ENCODE measurements at regions not wholly inside any gene's neighbourhood (a gene's known extent, or its start where the extent isn't known, plus 50 kb on each side); places are given as distances from the start of the nearest gene placed in this dataset.

- no peak overlapping the region for H3K4me3 ChIP-seq (ENCODE audit: low read depth, low read length, poor library complexity, severe bottlenecking)
- no peak for DNase-seq (ENCODE audit: low spot score)
- no peaks in the 10 kb centered on the region for H3K4me1 ChIP-seq (ENCODE audit: insufficient read depth, low read length, poor library complexity, severe bottlenecking)
- BruUV-seq (replicated peaks): no TSS peak
- no peak overlapping the region for H3K27ac ChIP-seq (ENCODE audit: low read depth, low read length, poor library complexity, severe bottlenecking)
- ChIA-PET POLR2A (ENCODE audit: low non-redundant PET) (no interaction called here), CTCF (no interaction called here)
- intact Hi-C loops (cut with micrococcal nuclease; ENCODE audit: unreplicated experiment): no loop called here
- TF ChIP-seq CTCF (conservative IDR thresholded peaks at IDR 0.05; ENCODE audit: low read depth, low read length) (no peak), EZH2 (IDR thresholded peaks at IDR 0.05; ENCODE audit: borderline replicate concordance, low read depth, low read length, poor library complexity, severe bottlenecking) (no peak)
- H3K27me3 ChIP-seq (replicated peaks; ENCODE audit: insufficient read depth, low read depth, low read length, poor library complexity): no peaks in the 10 kb centered on the region
- H3K36me3 ChIP-seq (ENCODE audit: insufficient read depth, low read length, poor library complexity, severe bottlenecking): no peaks in the 10 kb centered on the region
- H3K9me3 ChIP-seq (ENCODE audit: low read depth, low read length, poor library complexity, severe bottlenecking): no peaks in the 10 kb centered on the region
These were observed 626.1 kb downstream of the MCTP2 start for GRCh38 chr15:94857466-94857865.

GRCh38 chr15:94858011-94858410, 626.6 kb downstream of the MCTP2 start:
- intact Hi-C loops (cut with micrococcal nuclease; ENCODE audit: unreplicated experiment): no loop called here
- Histone ChIP-seq H3K4me1 (ENCODE audit: insufficient read depth, low read length, poor library complexity, severe bottlenecking) (no peaks in the 10 kb centered on the region), H3K27ac (ENCODE audit: low read depth, low read length, poor library complexity, severe bottlenecking) (no peak overlapping the region), H3K36me3 (ENCODE audit: insufficient read depth, low read length, poor library complexity, severe bottlenecking) (no peaks in the 10 kb centered on the region), H3K27me3 (replicated peaks; ENCODE audit: insufficient read depth, low read depth, low read length, poor library complexity) (no peaks in the 10 kb centered on the region), H3K4me3 (ENCODE audit: low read depth, low read length, poor library complexity, severe bottlenecking) (no peak overlapping the region), H3K9me3 (ENCODE audit: low read depth, low read length, poor library complexity, severe bottlenecking) (peaks cover 5% of the 10 kb centered on the region)
- BruUV-seq (replicated peaks): no TSS peak
- CTCF ChIA-PET: no interaction called here
- no peak for DNase-seq (ENCODE audit: low spot score)
- POLR2A ChIA-PET (ENCODE audit: low non-redundant PET): no interaction called here
- no peak for TF ChIP-seq EZH2 (IDR thresholded peaks at IDR 0.05; ENCODE audit: borderline replicate concordance, low read depth, low read length, poor library complexity, severe bottlenecking)
- TF ChIP-seq CTCF (conservative IDR thresholded peaks at IDR 0.05; ENCODE audit: low read depth, low read length): no peak

GRCh38 chr15:94858449-94858848, 627.1 kb downstream of the MCTP2 start:
- Histone ChIP-seq H3K4me3 (ENCODE audit: low read depth, low read length, poor library complexity, severe bottlenecking) (no peak overlapping the region), H3K27ac (ENCODE audit: low read depth, low read length, poor library complexity, severe bottlenecking) (no peak overlapping the region), H3K9me3 (ENCODE audit: low read depth, low read length, poor library complexity, severe bottlenecking) (peaks cover 5% of the 10 kb centered on the region), H3K27me3 (replicated peaks; ENCODE audit: insufficient read depth, low read depth, low read length, poor library complexity) (no peaks in the 10 kb centered on the region), H3K4me1 (ENCODE audit: insufficient read depth, low read length, poor library complexity, severe bottlenecking) (no peaks in the 10 kb centered on the region), H3K36me3 (ENCODE audit: insufficient read depth, low read length, poor library complexity, severe bottlenecking) (no peaks in the 10 kb centered on the region)
- intact Hi-C loops (cut with micrococcal nuclease; ENCODE audit: unreplicated experiment): no loop called here
- BruUV-seq (replicated peaks): no TSS peak
- POLR2A ChIA-PET (ENCODE audit: low non-redundant PET): no interaction called here
- CTCF ChIA-PET: no interaction called here
- TF ChIP-seq EZH2 (IDR thresholded peaks at IDR 0.05; ENCODE audit: borderline replicate concordance, low read depth, low read length, poor library complexity, severe bottlenecking): no peak
- TF ChIP-seq CTCF (conservative IDR thresholded peaks at IDR 0.05; ENCODE audit: low read depth, low read length): no peak
- DNase-seq (ENCODE audit: low spot score): no peak
